ENCODE measurements at regions not wholly inside any gene's neighbourhood (a gene's known extent, or its start where the extent isn't known, plus 50 kb on each side); places are given as distances from the start of the nearest gene placed in this dataset.
"Not testable (repeated sequence)": the region's sequence is repeated elsewhere in the genome, so short reads cannot be mapped to it uniquely, and the experiment has no call there.

- H3K9ac ChIP-seq (ENCODE audit: low read depth in 1 of 2, low read length in 2 of 2) = no peak overlapping the region
- H3K36me3 ChIP-seq (ENCODE audit: control insufficient read depth in 4 of 4, insufficient read depth in 3 of 4, low read depth in 1 of 4, low read length in 3 of 4) = no peaks in the 10 kb centered on the region
- no peaks in the 10 kb centered on the region for H3K4me1 ChIP-seq (ENCODE audit: control insufficient read depth in 4 of 4, insufficient read depth in 4 of 4, low read length in 3 of 4)
- TF ChIP-seq TAF1 (conservative IDR thresholded peaks at IDR 0.05) = no peak
- no peak overlapping the region for H3K4me3 ChIP-seq (ENCODE audit: low read depth in 1 of 3, low read length in 3 of 3)
- no peaks in the 10 kb centered on the region for H3K27me3 ChIP-seq (ENCODE audit: control insufficient read depth in 4 of 4, insufficient read depth in 4 of 4, low read length in 3 of 4)
- DNase-seq (ENCODE audit: low spot score) = no peak
- 94% methylated on average over 1 of the region's 1 CpG for WGBS
- no peak overlapping the region for H3K27ac ChIP-seq (ENCODE audit: low read depth in 1 of 2, low read length in 2 of 2)
- H3K9me3 ChIP-seq (ENCODE audit: control insufficient read depth in 4 of 4, low read length in 3 of 4) = no peaks in the 10 kb centered on the region
Observed at GRCh38 chrX:2554891-2555290, 54.1 kb upstream of the DHRSX start.

GRCh38 chrX:2554066-2554465 is 53.3 kb upstream of the DHRSX start:
- not testable (repeated sequence) for H3K27me3 ChIP-seq (ENCODE audit: control insufficient read depth in 4 of 4, insufficient read depth in 4 of 4, low read length in 3 of 4); DNase-seq (ENCODE audit: low spot score); H3K36me3 ChIP-seq (ENCODE audit: control insufficient read depth in 4 of 4, insufficient read depth in 3 of 4, low read depth in 1 of 4, low read length in 3 of 4); H3K9me3 ChIP-seq (ENCODE audit: control insufficient read depth in 4 of 4, low read length in 3 of 4); H3K4me3 ChIP-seq (ENCODE audit: low read depth in 1 of 3, low read length in 3 of 3); H3K4me1 ChIP-seq (ENCODE audit: control insufficient read depth in 4 of 4, insufficient read depth in 4 of 4, low read length in 3 of 4); H3K9ac ChIP-seq (ENCODE audit: low read depth in 1 of 2, low read length in 2 of 2); H3K27ac ChIP-seq (ENCODE audit: low read depth in 1 of 2, low read length in 2 of 2)
- 73% methylated on average over 6 of the region's 6 CpGs for WGBS

- H3K27me3 ChIP-seq (ENCODE audit: control insufficient read depth in 4 of 4, insufficient read depth in 4 of 4, low read length in 3 of 4) = no peaks in the 10 kb centered on the region
- no peak overlapping the region for H3K9ac ChIP-seq (ENCODE audit: low read depth in 1 of 2, low read length in 2 of 2)
- no peak overlapping the region for H3K27ac ChIP-seq (ENCODE audit: low read depth in 1 of 2, low read length in 2 of 2)
- DNase-seq (ENCODE audit: low spot score) = no peak
- TF ChIP-seq HNF4A (conservative IDR thresholded peaks at IDR 0.05) = no peak
- TF ChIP-seq EGR1 (IDR thresholded peaks at IDR 0.05; ENCODE audit: low read depth in 2 of 2) = no peak
- TF ChIP-seq, protein P1, sequence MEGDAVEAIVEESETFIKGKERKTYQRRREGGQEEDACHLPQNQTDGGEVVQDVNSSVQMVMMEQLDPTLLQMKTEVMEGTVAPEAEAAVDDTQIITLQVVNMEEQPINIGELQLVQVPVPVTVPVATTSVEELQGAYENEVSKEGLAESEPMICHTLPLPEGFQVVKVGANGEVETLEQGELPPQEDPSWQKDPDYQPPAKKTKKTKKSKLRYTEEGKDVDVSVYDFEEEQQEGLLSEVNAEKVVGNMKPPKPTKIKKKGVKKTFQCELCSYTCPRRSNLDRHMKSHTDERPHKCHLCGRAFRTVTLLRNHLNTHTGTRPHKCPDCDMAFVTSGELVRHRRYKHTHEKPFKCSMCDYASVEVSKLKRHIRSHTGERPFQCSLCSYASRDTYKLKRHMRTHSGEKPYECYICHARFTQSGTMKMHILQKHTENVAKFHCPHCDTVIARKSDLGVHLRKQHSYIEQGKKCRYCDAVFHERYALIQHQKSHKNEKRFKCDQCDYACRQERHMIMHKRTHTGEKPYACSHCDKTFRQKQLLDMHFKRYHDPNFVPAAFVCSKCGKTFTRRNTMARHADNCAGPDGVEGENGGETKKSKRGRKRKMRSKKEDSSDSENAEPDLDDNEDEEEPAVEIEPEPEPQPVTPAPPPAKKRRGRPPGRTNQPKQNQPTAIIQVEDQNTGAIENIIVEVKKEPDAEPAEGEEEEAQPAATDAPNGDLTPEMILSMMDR (IDR thresholded peaks at IDR 0.05; ENCODE audit: low read depth, low read length, missing input control) = no peak
- no peak for TF ChIP-seq NR2F2 (IDR thresholded peaks at IDR 0.05)
- TF ChIP-seq ATF3 (IDR thresholded peaks at IDR 0.05) = no peak
- TF ChIP-seq RXRA (IDR thresholded peaks at IDR 0.05) = no peak
- no peak for TF ChIP-seq FOXA1 (IDR thresholded peaks at IDR 0.05)
- TF ChIP-seq SP1 (IDR thresholded peaks at IDR 0.05) = no peak
- no peak for TF ChIP-seq HNF4G (IDR thresholded peaks at IDR 0.05)
- TF ChIP-seq YY1 (IDR thresholded peaks at IDR 0.05) = no peak
- H3K4me1 ChIP-seq (ENCODE audit: control insufficient read depth in 4 of 4, insufficient read depth in 4 of 4, low read length in 3 of 4) = no peaks in the 10 kb centered on the region
- no peak overlapping the region for H3K4me3 ChIP-seq (ENCODE audit: low read depth in 1 of 3, low read length in 3 of 3)
- no peaks in the 10 kb centered on the region for H3K9me3 ChIP-seq (ENCODE audit: control insufficient read depth in 4 of 4, low read length in 3 of 4)
- 65% methylated on average over 7 of the region's 7 CpGs for WGBS
- H3K36me3 ChIP-seq (ENCODE audit: control insufficient read depth in 4 of 4, insufficient read depth in 3 of 4, low read depth in 1 of 4, low read length in 3 of 4) = no peaks in the 10 kb centered on the region
Observed at GRCh38 chrX:2552621-2553201, 51.9 kb upstream of the DHRSX start.

- H3K4me1 ChIP-seq (ENCODE audit: control insufficient read depth in 4 of 4, insufficient read depth in 4 of 4, low read length in 3 of 4) = no peaks in the 10 kb centered on the region
- 69% methylated on average over 9 of the region's 9 CpGs for WGBS
- H3K27me3 ChIP-seq (ENCODE audit: control insufficient read depth in 4 of 4, insufficient read depth in 4 of 4, low read length in 3 of 4) = no peaks in the 10 kb centered on the region
- no peak for DNase-seq (ENCODE audit: low spot score)
- H3K4me3 ChIP-seq (ENCODE audit: low read depth in 1 of 3, low read length in 3 of 3) = no peak overlapping the region
- H3K27ac ChIP-seq (ENCODE audit: low read depth in 1 of 2, low read length in 2 of 2) = no peak overlapping the region
- H3K9ac ChIP-seq (ENCODE audit: low read depth in 1 of 2, low read length in 2 of 2) = no peak overlapping the region
- H3K9me3 ChIP-seq (ENCODE audit: control insufficient read depth in 4 of 4, low read length in 3 of 4) = no peaks in the 10 kb centered on the region
- H3K36me3 ChIP-seq (ENCODE audit: control insufficient read depth in 4 of 4, insufficient read depth in 3 of 4, low read depth in 1 of 4, low read length in 3 of 4) = no peaks in the 10 kb centered on the region
- TF ChIP-seq ZBTB33 (IDR thresholded peaks at IDR 0.05) (no peak), FOXA2 (IDR thresholded peaks at IDR 0.05) (no peak), GABPA (IDR thresholded peaks at IDR 0.05 in 1 of 2, conservative IDR thresholded peaks at IDR 0.05 in 1 of 2) (no peak), RAD21 (IDR thresholded peaks at IDR 0.05) (no peak), RXRA (IDR thresholded peaks at IDR 0.05) (no peak), FOXA1 (IDR thresholded peaks at IDR 0.05) (no peak), NR2F2 (IDR thresholded peaks at IDR 0.05) (no peak), HNF4G (IDR thresholded peaks at IDR 0.05) (no peak), JUND (IDR thresholded peaks at IDR 0.05) (no peak), SP1 (IDR thresholded peaks at IDR 0.05) (no peak)
- TF ChIP-seq, protein P1 (IDR thresholded peaks at IDR 0.05; ENCODE audit: low read depth, low read length, missing input control) = no peak
- TF ChIP-seq, protein P2, sequence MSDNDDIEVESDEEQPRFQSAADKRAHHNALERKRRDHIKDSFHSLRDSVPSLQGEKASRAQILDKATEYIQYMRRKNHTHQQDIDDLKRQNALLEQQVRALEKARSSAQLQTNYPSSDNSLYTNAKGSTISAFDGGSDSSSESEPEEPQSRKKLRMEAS (IDR thresholded peaks at IDR 0.05) = no peak
Observed at GRCh38 chrX:2550328-2551020, 49.7 kb upstream of the DHRSX start.

Measured in liver (tissue), 8 donors.